MM.1S (cell line): ENCODE measurements at regions not wholly inside any gene's neighbourhood (a gene's known extent, or its start where the extent isn't known, plus 50 kb on each side); places are given as distances from the start of the nearest gene placed in this dataset.

Experiments
- DNase-seq: peaks from one replicate; pipeline ENCODE4 v3.0.0-alpha.2; 2015
- H2AFZ ChIP-seq: fragments of 300-600 bp; sonication (generic); 2 replicates; pipeline ENCODE4 v1.6.0; 2016; ENCODE audit warnings: antibody characterized with exemption, low read length
- H3F3A ChIP-seq: fragments of 300-600 bp; sonication (generic); 2 replicates; pipeline ENCODE4 v1.6.1; 2016; ENCODE audit warnings: mild to moderate bottlenecking, antibody characterized with exemption, low read length, moderate library complexity, mixed read lengths; ENCODE audit not compliant: insufficient read depth
- H3K27ac ChIP-seq: fragments of 300-600 bp; sonication (generic); 2 replicates; pipeline ENCODE4 v1.5.1; 2016; ENCODE audit warnings: mild to moderate bottlenecking, low read length
- H3K27me3 ChIP-seq: fragments of 300-600 bp; sonication (generic); replicated peaks from 2 replicates; pipeline ENCODE4 v1.6.0; 2016; ENCODE audit warnings: low read length; ENCODE audit not compliant: insufficient read depth
- H3K36me3 ChIP-seq: fragments of 300-600 bp; sonication (generic); replicated peaks from 2 replicates; pipeline ENCODE4 v1.6.1; 2016; ENCODE audit warnings: mild to moderate bottlenecking, low read length, mixed read lengths; ENCODE audit not compliant: insufficient read depth
- H3K4me1 ChIP-seq: fragments of 300-600 bp; sonication (generic); 2 replicates; pipeline ENCODE4 v1.6.1; 2016; ENCODE audit warnings: low read length, mixed read lengths
- H3K4me2 ChIP-seq: fragments of 300-600 bp; sonication (generic); 2 replicates; pipeline ENCODE4 v1.6.0; 2016; ENCODE audit warnings: low read depth, low read length
- H3K4me3 ChIP-seq: fragments of 300-600 bp; sonication (generic); 2 replicates; pipeline ENCODE4 v1.5.1; 2016; ENCODE audit warnings: low read length, mixed read lengths
- H3K79me2 ChIP-seq: fragments of 300-600 bp; sonication (generic); 2 replicates; pipeline ENCODE4 v1.6.1; 2016; ENCODE audit warnings: mixed run types, low read length, mixed read lengths
- H3K9ac ChIP-seq: fragments of 300-600 bp; sonication (generic); 2 replicates; pipeline ENCODE4 v1.6.1; 2016; ENCODE audit warnings: low read length, mixed read lengths
- H3K9me2 ChIP-seq: fragments of 300-600 bp; sonication (generic); replicated peaks from 2 replicates; pipeline ENCODE4 v1.6.1; 2016; ENCODE audit warnings: mild to moderate bottlenecking, low read length, mixed read lengths; ENCODE audit not compliant: insufficient read depth
- H3K9me3 ChIP-seq: fragments of 300-600 bp; sonication (generic); replicated peaks from 2 replicates; pipeline ENCODE4 v1.6.1; 2016; ENCODE audit warnings: mild to moderate bottlenecking, low read length, mixed read lengths; ENCODE audit not compliant: insufficient read depth
- H4K20me1 ChIP-seq: fragments of 300-600 bp; sonication (generic); 2 replicates; pipeline ENCODE4 v1.6.1; 2016; ENCODE audit warnings: mild to moderate bottlenecking, low read length, moderate library complexity, mixed read lengths; ENCODE audit not compliant: insufficient read depth
- EZH2 ChIP-seq: fragments of 300-600 bp; sonication (generic); optimal IDR thresholded peaks from 2 replicates; pipeline ENCODE3; 2017; ENCODE audit warnings: low read depth, mild to moderate bottlenecking, antibody characterized with exemption, low read length, mixed read lengths
- EZH2phosphoT487 ChIP-seq: fragments of 300-600 bp; sonication (generic); IDR thresholded peaks from 2 replicates; pipeline ENCODE4 v1.6.1; 2018; ENCODE audit warnings: antibody characterized with exemption, low read length
- TF ChIP-seq, protein P1 (sequence below): fragments of 300-600 bp; sonication (generic); IDR thresholded peaks from 2 replicates; pipeline ENCODE4 v1.5.1; 2016; ENCODE audit warnings: antibody characterized with exemption, low read length, mixed read lengths

DNA sequence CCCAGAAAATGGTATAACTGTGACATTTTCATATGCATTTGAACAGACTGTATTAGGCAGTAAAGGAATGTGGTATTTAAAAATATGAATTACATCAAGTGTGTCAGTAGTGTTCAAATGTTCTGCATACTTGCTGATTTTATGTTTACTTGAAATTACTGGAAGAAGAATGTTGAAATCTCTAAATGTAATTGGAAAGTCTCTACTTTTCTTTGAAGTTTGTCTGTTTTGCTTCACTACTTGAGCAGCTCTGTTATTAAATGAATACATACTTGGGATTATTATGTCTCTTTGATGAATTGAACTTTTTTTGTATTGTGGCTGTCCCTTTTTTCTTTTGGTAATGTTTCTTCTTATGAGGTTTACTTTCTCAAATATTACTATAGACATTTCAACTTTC, 205.6 kb downstream of the TAF11L14 start:
- no peak overlapping the region for H2AFZ ChIP-seq
- no peak overlapping the region for H3K9ac ChIP-seq
- H4K20me1 ChIP-seq: no peaks in the 10 kb centered on the region
- no peaks in the 10 kb centered on the region for H3K36me3 ChIP-seq
- H3K4me2 ChIP-seq: no peak overlapping the region
- H3K79me2 ChIP-seq: no peaks in the 10 kb centered on the region
- no peaks in the 10 kb centered on the region for H3F3A ChIP-seq
- TF ChIP-seq EZH2 (no peak), EZH2phosphoT487 (no peak)
- TF ChIP-seq, protein P1, sequence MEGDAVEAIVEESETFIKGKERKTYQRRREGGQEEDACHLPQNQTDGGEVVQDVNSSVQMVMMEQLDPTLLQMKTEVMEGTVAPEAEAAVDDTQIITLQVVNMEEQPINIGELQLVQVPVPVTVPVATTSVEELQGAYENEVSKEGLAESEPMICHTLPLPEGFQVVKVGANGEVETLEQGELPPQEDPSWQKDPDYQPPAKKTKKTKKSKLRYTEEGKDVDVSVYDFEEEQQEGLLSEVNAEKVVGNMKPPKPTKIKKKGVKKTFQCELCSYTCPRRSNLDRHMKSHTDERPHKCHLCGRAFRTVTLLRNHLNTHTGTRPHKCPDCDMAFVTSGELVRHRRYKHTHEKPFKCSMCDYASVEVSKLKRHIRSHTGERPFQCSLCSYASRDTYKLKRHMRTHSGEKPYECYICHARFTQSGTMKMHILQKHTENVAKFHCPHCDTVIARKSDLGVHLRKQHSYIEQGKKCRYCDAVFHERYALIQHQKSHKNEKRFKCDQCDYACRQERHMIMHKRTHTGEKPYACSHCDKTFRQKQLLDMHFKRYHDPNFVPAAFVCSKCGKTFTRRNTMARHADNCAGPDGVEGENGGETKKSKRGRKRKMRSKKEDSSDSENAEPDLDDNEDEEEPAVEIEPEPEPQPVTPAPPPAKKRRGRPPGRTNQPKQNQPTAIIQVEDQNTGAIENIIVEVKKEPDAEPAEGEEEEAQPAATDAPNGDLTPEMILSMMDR: no peak
- no peak overlapping the region for H3K27ac ChIP-seq
- H3K4me1 ChIP-seq: no peaks in the 10 kb centered on the region
- H3K27me3 ChIP-seq: no peaks in the 10 kb centered on the region
- H3K9me3 ChIP-seq: no peaks in the 10 kb centered on the region
- no peaks in the 10 kb centered on the region for H3K9me2 ChIP-seq
- no peak for DNase-seq
- no peak overlapping the region for H3K4me3 ChIP-seq

DNA sequence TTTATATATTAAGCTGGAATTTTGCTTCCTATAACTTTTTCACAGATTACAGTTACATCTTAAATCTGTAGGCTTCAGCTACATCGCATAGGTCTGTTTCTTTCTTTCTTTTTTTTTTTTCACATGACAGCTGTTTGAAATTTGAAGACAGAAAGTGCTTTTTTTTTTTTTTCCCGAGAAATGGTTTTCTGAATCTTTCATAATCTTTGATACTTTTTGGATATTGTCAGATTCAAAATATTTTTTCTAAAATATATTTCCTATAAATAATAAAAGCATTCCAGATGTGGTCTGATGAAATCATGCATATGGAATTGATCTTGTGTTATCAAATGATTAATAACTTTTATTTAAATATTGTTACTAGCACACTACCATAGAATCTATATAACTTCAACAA, 212.2 kb downstream of the TAF11L14 start:
- no peak overlapping the region for H3K4me3 ChIP-seq
- DNase-seq: no peak
- no peaks in the 10 kb centered on the region for H3K9me3 ChIP-seq
- TF ChIP-seq EZH2phosphoT487: no peak
- H3K27ac ChIP-seq: no peak overlapping the region
- H3K27me3 ChIP-seq: no peaks in the 10 kb centered on the region
- no peaks in the 10 kb centered on the region for H3K9me2 ChIP-seq
- H3K79me2 ChIP-seq: no peaks in the 10 kb centered on the region
- H2AFZ ChIP-seq: no peak overlapping the region
- H3F3A ChIP-seq: no peaks in the 10 kb centered on the region
- no peaks in the 10 kb centered on the region for H3K36me3 ChIP-seq
- no peak overlapping the region for H3K4me2 ChIP-seq
- no peaks in the 10 kb centered on the region for H3K4me1 ChIP-seq
- no peaks in the 10 kb centered on the region for H4K20me1 ChIP-seq
- no peak overlapping the region for H3K9ac ChIP-seq

GRCh38 chr5:17847286-17847685, 213.0 kb downstream of the TAF11L14 start:
- H4K20me1 ChIP-seq: no peaks in the 10 kb centered on the region
- H2AFZ ChIP-seq: no peak overlapping the region
- H3K9me2 ChIP-seq: no peaks in the 10 kb centered on the region
- H3K9me3 ChIP-seq: no peaks in the 10 kb centered on the region
- TF ChIP-seq EZH2phosphoT487 (no peak), EZH2 (no peak)
- TF ChIP-seq, protein P1: no peak
- no peak overlapping the region for H3K4me3 ChIP-seq
- no peak overlapping the region for H3K4me2 ChIP-seq
- no peak overlapping the region for H3K9ac ChIP-seq
- DNase-seq: no peak
- H3K27me3 ChIP-seq: no peaks in the 10 kb centered on the region
- H3K27ac ChIP-seq: no peak overlapping the region
- no peaks in the 10 kb centered on the region for H3F3A ChIP-seq
- no peaks in the 10 kb centered on the region for H3K79me2 ChIP-seq
- H3K36me3 ChIP-seq: no peaks in the 10 kb centered on the region
- no peaks in the 10 kb centered on the region for H3K4me1 ChIP-seq

GRCh38 chr5:17852111-17852510, 217.9 kb downstream of the TAF11L14 start:
- Histone ChIP-seq H3K9me3 (no peaks in the 10 kb centered on the region), H2AFZ (no peak overlapping the region)

More at GRCh38 chr5:17852111-17852510, 217.9 kb downstream of the TAF11L14 start:
- no peak for DNase-seq
- Histone ChIP-seq H3K79me2 (no peaks in the 10 kb centered on the region), H3K4me1 (no peaks in the 10 kb centered on the region), H3F3A (no peaks in the 10 kb centered on the region), H3K36me3 (no peaks in the 10 kb centered on the region), H4K20me1 (no peaks in the 10 kb centered on the region), H3K9ac (no peak overlapping the region), H3K4me3 (no peak overlapping the region), H3K4me2 (no peak overlapping the region), H3K27ac (no peak overlapping the region), H3K9me2 (no peaks in the 10 kb centered on the region), H3K27me3 (no peaks in the 10 kb centered on the region)
- TF ChIP-seq, protein P1: no peak
- no peak for TF ChIP-seq EZH2
